ENCODE measurements at regions not wholly inside any gene's neighbourhood (a gene's known extent, or its start where the extent isn't known, plus 50 kb on each side); places are given as distances from the start of the nearest gene placed in this dataset.

DNA sequence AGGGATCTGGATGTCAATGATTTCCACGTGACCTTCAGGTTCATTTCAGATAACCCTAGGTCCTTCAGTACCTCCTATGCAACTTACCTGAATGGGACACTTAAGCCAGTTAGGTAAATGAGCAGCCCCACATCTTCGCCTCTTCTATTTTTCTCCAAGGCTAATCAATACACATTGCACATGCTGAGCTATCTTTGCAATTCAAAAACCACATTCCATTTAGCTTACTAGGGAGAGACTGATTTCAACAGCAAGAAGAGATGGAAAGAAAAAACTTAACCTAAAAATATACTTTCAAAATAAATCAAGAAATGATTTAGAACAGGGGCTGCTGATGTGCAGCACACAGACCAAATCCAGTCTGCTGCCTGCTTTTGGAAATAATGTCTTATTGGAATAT lies 81.8 kb upstream of the CDCA7L start:
- no peaks in the 10 kb centered on the region for H3K36me3 Mint-ChIP-seq (ENCODE audit: low read depth)
- Histone ChIP-seq H3K27me3 (ENCODE audit: control insufficient read depth in 1 of 2, insufficient read depth in 2 of 2, low read length in 2 of 2) (no peaks in the 10 kb centered on the region), H3K9me3 (ENCODE audit: control insufficient read depth in 1 of 2, insufficient read depth in 1 of 2, low read length in 2 of 2) (no peaks in the 10 kb centered on the region), H3K36me3 (ENCODE audit: insufficient read depth, low read length) (no peaks in the 10 kb centered on the region), H3K27ac (ENCODE audit: low read depth in 1 of 2, low read length in 2 of 2) (no peak overlapping the region), H3K4me1 (ENCODE audit: insufficient read depth, low read length) (no peaks in the 10 kb centered on the region), H3K4me3 (ENCODE audit: low read length) (no peak overlapping the region)
- TF ChIP-seq CTCF (IDR thresholded peaks at IDR 0.05): no peak
- ATAC-seq (ENCODE audit: poor library complexity): no peak
- no peaks in the 10 kb centered on the region for H3K4me1 Mint-ChIP-seq (ENCODE audit: low read depth)
- DNase-seq: no peak
- H3K9me3 Mint-ChIP-seq: no peaks in the 10 kb centered on the region
- H3K27ac Mint-ChIP-seq: no peak overlapping the region
- intact Hi-C loops (cut with DNase I, micrococcal nuclease): no loop called here
- peaks cover 16% of the 10 kb centered on the region for H3K27me3 Mint-ChIP-seq
- CTCF ChIA-PET: no interaction called here
- POLR2A ChIA-PET: no interaction called here
- H3K4me3 Mint-ChIP-seq: no peak overlapping the region

DNA sequence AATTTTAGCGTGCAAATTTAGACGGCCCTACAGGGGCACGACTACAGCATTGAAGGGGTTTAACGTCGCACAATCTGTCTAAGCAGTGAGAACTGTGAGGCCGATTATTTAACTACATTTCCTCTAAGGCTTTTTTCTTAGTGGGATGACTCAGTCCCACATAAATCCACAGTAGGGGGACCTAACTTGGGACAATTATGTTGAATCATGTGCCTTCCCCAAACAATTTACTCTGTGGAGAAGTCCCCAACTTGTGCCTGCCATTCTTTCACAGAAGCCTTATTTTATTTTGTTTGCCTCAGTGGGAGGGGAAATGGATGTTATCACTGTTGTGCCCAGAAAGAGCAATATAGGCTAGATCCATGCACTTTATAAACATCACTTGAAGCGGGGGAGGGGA lies 80.3 kb upstream of the CDCA7L start:
- Mint-ChIP-seq H3K4me1 (ENCODE audit: low read depth) (no peaks in the 10 kb centered on the region), H3K4me3 (no peak overlapping the region), H3K27me3 (peaks cover 16% of the 10 kb centered on the region), H3K27ac (no peak overlapping the region), H3K9me3 (no peaks in the 10 kb centered on the region), H3K36me3 (ENCODE audit: low read depth) (no peaks in the 10 kb centered on the region)
- no peaks in the 10 kb centered on the region for H3K36me3 ChIP-seq (ENCODE audit: insufficient read depth, low read length)
- CTCF ChIA-PET: no interaction called here
- POLR2A ChIA-PET: no interaction called here
- intact Hi-C loops (cut with DNase I, micrococcal nuclease): no loop called here
- H3K27me3 ChIP-seq (ENCODE audit: control insufficient read depth in 1 of 2, insufficient read depth in 2 of 2, low read length in 2 of 2): peaks cover 0 to under 1% of the 10 kb centered on the region in 2 experiments
- no peaks in the 10 kb centered on the region for H3K4me1 ChIP-seq (ENCODE audit: insufficient read depth, low read length)
- TF ChIP-seq CTCF (IDR thresholded peaks at IDR 0.05): no peak
- H3K9me3 ChIP-seq (ENCODE audit: control insufficient read depth in 1 of 2, insufficient read depth in 1 of 2, low read length in 2 of 2): no peaks in the 10 kb centered on the region
- H3K4me3 ChIP-seq (ENCODE audit: low read length): no peak overlapping the region
- no peak overlapping the region for H3K27ac ChIP-seq (ENCODE audit: low read depth in 1 of 2, low read length in 2 of 2)
- DNase-seq (no peak), ATAC-seq (ENCODE audit: poor library complexity) (no peak)

- peaks cover 0 to 4% of the 10 kb centered on the region in 2 experiments for H3K27me3 ChIP-seq (ENCODE audit: control insufficient read depth in 1 of 2, insufficient read depth in 2 of 2, low read length in 2 of 2)
- no peak overlapping the region for H3K27ac ChIP-seq (ENCODE audit: low read depth in 1 of 2, low read length in 2 of 2)
- peaks cover 16% of the 10 kb centered on the region for H3K27me3 Mint-ChIP-seq
- no peaks in the 10 kb centered on the region for H3K36me3 Mint-ChIP-seq (ENCODE audit: low read depth)
- no peaks in the 10 kb centered on the region for H3K4me1 ChIP-seq (ENCODE audit: insufficient read depth, low read length)
- no peaks in the 10 kb centered on the region for H3K36me3 ChIP-seq (ENCODE audit: insufficient read depth, low read length)
- intact Hi-C loops (cut with DNase I, micrococcal nuclease): no loop called here
- no peak for ATAC-seq (ENCODE audit: poor library complexity)
- H3K9me3 Mint-ChIP-seq: no peaks in the 10 kb centered on the region
- H3K4me3 Mint-ChIP-seq: no peak overlapping the region
- POLR2A ChIA-PET: no interaction called here
- CTCF ChIA-PET: no interaction called here
- no peak overlapping the region for H3K4me3 ChIP-seq (ENCODE audit: low read length)
- no peak overlapping the region for H3K27ac Mint-ChIP-seq
- TF ChIP-seq CTCF (IDR thresholded peaks at IDR 0.05): no peak
- no peaks in the 10 kb centered on the region for H3K4me1 Mint-ChIP-seq (ENCODE audit: low read depth)
- no peaks in the 10 kb centered on the region for H3K9me3 ChIP-seq (ENCODE audit: control insufficient read depth in 1 of 2, insufficient read depth in 1 of 2, low read length in 2 of 2)
- no peak for DNase-seq
Observed at GRCh38 chr7:22025075-22025474, 79.4 kb upstream of the CDCA7L start.
